Left ventricle myocardium superior (tissue), 1 donor: ENCODE measurements at regions not wholly inside any gene's neighbourhood (a gene's known extent, or its start where the extent isn't known, plus 50 kb on each side); places are given as distances from the start of the nearest gene placed in this dataset.
A peak's percentile ranks its signal among the peaks of the same experiment; 100 is the strongest.

ENCODE experiments used
- ATAC-seq: fragments of 200-7000 bp; cut with Tn5 transposase; one replicate; pipeline ENCODE4 v1.9.1; 2020; ENCODE audit warnings: mild to moderate bottlenecking, moderate library complexity
- DNase-seq: peaks from one replicate; pipeline ENCODE4 v3.0.0-alpha.2; 2020
- intact Hi-C: fragments of 100-400 bp; cut with micrococcal nuclease; formaldehyde crosslinking; loops from one replicate; pipeline ENCODE4 v1.11.0; 2022
- donor health status: DM: no; HTN: yes; CAD: no; lungs with severe emphysema.

GRCh38 chr12:4084573-4084972, 189.0 kb upstream of the CCND2 start:
- intact Hi-C loops: no loop called here
- ATAC-seq (no peak), DNase-seq (no peak)

DNA sequence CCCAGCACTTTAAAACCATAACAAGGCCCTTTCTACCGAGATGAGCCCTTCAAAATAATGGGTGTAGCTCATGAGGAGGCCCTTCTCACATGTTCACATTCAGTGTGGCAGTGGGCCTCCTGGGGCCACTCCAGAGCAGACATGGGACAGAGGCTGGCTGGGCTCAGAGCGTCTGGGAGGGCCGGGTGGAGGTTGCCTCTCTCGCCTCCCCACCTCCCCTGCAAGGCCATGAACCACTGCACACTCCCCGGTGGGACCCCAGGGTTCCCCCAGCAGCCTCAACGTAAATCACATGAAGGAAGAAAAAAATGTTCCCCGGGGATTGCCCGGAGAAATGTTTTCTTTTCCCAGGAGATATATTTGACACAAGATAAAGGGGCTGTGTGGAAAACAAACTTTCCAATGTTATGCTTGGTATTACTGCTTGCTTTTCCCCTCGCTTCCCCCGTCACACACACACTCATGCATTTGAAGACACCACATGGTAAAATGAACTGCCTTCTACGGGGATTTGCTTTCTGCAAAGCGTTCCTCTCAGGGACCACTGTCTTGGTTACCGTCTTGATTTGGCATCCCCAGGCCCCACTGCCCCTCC, 190.7 kb upstream of the CCND2 start:
- intact Hi-C loops: no loop called here
- DNase-seq: no peak
- no peak for ATAC-seq

- intact Hi-C loops: no loop called here
- ATAC-seq: no peak
These were observed 193.3 kb upstream of the CCND2 start for GRCh38 chr12:4080213-4080612.

DNA sequence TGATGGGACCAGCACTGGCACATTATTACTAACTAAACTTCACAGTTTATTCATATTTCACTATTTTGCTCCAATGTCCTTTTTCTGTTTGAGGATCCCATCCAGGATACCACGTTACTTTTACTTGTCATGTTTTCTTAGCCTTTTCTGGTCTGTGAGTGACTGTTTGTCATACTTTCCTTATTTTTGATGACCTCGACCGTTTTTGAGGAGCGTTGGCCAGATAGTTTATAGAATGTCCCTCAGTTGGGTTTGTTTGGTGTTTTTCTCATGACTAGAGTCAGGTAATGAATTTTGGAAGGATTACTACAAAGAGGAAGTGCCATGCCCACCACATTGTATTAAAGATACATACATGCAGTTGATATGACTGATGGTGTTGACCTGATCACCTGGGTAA, 199.4 kb upstream of the CCND2 start:
- DNase-seq (no peak), ATAC-seq (no peak)
- intact Hi-C loops: no loop called here

More at GRCh38 chr12:4080213-4080612, 193.3 kb upstream of the CCND2 start:
- no peak for DNase-seq

DNA sequence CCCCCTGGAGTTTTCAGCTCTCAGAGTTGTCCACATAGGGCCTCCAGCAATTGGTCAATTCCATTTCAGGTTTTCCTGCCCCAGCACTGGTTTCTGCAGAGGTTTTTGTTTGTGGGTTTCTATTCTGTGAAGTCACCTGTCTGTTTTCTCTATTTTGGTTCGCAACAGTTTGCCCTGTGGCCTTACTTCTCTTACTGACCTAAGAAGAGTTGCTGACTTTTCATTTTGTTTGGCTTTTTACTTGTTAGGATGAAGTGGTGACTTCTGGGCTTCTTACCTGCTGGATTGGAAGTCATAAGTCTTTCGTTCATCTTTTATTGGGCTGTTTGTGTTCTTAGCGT, 196.4 kb upstream of the PARP11 start:
- ATAC-seq (no peak), DNase-seq (no peak)
- intact Hi-C loops: no loop called here

- no peak for DNase-seq
- intact Hi-C loops: no loop called here
- no peak for ATAC-seq
These were observed 195.9 kb upstream of the PARP11 start for GRCh38 chr12:4068981-4069669.

- intact Hi-C loops: no loop called here
- DNase-seq (no peak), ATAC-seq (no peak)
These were observed 190.8 kb upstream of the PARP11 start for GRCh38 chr12:4064008-4064407.

DNA sequence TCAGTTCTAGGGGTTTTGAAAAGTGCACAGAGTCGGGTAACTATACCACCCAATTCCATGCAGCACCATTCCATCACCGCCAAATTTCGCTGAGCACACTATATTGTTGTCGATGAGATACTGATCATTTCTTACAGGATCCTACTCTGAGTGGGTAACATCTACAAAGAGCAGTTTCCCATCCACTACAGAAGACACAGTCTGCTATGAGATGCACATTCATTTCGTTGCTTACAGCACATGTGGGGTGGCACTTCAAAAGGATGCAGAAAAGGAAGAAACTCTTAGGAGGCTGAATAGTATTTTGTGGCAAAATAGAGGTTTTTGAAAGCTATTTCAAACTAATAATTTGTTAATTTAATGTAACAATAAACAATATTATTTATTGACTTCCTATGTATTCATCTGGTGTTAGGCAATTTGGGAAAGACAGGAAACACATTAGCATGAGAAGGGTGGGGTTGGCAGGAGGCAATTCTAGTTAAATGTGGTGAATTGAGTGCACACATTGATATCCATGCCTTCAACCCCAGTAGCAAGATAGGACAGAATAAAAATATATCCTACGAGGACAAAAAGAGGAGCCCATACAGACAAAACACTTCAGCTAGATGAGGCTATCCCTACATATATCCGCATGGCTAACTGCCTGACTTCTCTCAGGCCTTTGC, 186.8 kb upstream of the PARP11 start:
- no peak for ATAC-seq

GRCh38 chr12:4056910-4057845, 184.0 kb upstream of the PARP11 start:
- intact Hi-C loops: no loop called here
- DNase-seq (no peak), ATAC-seq (no peak)

More for the DNA sequence above, 186.8 kb upstream of the PARP11 start:
- intact Hi-C loops: no loop called here
- no peak for DNase-seq

GRCh38 chr12:4054630-4055029, 181.4 kb upstream of the PARP11 start:
- no peak for ATAC-seq

GRCh38 chr12:4052691-4053090, 179.5 kb upstream of the PARP11 start:
- intact Hi-C loops: no loop called here
- ATAC-seq (peak; percentile 72), DNase-seq (no peak)

More at GRCh38 chr12:4054630-4055029, 181.4 kb upstream of the PARP11 start:
- no peak for DNase-seq
- intact Hi-C loops: no loop called here

DNA sequence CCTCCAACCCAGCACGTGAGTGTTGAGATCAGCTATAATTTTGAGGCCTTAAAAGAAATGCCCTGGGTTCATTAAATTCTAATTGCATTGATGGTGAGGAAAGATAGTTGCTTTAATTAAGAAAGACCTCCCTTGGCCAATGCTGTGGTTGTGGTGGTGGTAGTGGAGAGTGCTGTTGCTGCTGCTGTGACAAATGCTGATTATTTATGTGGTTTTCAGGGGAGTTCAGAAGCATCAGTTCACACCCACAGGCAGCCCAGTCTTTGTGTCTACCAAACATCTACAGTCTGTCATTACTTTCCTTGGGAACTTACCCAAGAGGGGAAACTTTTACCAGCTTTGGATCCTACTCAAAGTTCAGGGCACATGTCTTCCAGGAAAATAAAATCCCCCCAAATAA, 178.4 kb upstream of the PARP11 start:
- intact Hi-C loops: no loop called here
- no peak for DNase-seq
- no peak for ATAC-seq

DNA sequence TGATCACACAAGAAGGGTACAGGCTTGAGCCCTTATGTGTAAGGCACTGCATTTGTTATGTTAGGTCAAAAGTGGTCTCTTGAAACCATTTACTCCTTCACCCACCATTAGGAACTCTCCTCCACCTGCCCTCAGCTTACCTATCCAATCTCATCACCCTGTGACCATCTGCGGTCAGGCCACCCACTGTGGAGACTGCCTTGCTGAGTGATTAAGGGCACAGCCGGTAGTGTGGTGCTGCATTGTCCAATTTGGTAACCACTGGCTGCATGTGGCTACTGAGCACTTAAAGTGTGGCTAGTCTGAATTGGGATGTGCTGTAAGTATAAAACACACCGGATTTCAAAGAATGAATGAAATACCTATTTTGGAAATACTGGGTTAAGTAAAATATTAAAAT, 177.1 kb upstream of the PARP11 start:
- ATAC-seq (no peak), DNase-seq (no peak)
- intact Hi-C loops: no loop called here

DNA sequence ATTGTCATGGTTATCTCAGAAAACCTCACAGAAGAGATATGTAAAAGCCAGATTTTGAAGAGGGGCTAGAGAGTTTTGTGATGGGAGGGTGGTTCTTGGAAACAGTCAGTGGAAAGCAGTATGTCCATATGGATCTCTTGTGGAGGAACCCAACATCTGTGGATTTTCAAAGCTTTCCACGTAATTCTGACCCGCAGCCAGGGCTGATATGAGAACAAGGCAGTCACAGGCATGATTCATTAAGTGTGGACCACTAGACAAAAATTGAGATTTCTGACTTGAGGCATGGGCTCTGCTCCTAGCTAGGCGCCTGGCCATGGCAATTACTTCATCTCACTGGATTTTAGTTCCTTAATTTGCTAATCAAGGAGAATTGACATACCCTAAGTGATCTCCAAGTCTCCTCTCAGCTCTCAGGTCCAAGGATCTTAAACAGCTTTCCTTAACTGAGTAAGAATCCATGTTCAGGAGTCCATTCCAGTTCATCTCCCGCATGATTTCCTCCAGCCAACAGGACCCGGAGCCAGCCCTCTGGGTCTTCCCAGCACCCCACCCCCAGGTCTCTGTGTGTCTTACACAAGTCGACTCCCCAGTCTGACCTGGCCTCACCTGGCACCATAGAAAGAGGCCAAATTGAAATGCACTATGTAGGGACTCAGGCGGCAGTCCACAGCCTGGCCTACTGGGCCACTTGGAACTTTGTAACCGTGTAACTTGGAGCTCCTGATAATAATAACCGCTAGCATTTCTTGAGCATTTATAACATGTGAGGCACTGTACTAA, 176.3 kb upstream of the PARP11 start:
- intact Hi-C loops: no loop called here
- DNase-seq (no peak), ATAC-seq (no peak)

GRCh38 chr12:4047421-4047820, 174.2 kb upstream of the PARP11 start:
- DNase-seq: no peak
- intact Hi-C loops: no loop called here

GRCh38 chr12:4046495-4046840, 173.3 kb upstream of the PARP11 start:
- DNase-seq: no peak
- intact Hi-C loops: no loop called here
- ATAC-seq: no peak

More at GRCh38 chr12:4047421-4047820, 174.2 kb upstream of the PARP11 start:
- ATAC-seq: no peak

DNA sequence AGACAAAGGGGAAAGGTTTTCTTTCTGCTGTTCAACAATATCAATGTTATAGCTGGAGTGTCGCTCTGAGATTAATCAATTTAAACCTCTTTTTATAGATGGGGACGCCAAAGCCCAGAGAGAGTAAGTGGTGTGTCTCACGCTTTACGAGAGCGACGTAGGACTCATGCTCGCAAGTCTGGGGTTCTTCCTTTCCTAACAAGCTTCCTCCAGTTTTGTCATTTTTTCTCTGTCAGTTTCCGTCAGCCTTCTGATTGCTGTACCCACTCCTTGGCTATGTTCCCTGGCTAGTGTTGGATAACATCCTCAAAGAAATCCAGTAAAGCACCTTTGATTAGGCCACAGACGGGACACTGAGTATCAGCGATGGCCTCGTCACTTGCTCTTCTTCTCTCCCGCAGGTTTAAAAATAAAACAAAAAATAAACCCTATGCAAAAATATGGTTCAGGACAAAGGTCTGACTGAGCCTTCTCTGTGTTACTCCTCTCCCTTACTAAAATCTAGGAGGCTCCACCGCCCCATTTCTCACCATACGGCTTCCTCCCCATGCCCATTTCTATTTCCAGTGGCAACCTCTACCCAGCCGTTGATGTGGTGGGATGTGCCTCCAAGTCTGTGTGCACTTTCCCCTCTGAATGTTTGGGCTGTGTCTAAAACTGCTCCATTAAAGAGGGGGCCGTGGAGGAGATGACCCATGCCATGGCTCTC, 172.7 kb upstream of the PARP11 start:
- DNase-seq (no peak), ATAC-seq (no peak)
- intact Hi-C loops: no loop called here
